ENCODE measurements at regions not wholly inside any gene's neighbourhood (a gene's known extent, or its start where the extent isn't known, plus 50 kb on each side); places are given as distances from the start of the nearest gene placed in this dataset.
"Not testable (repeated sequence)": the region's sequence is repeated elsewhere in the genome, so short reads cannot be mapped to it uniquely, and the experiment has no call there.

- Histone ChIP-seq H3K36me3 (replicated peaks in 1 of 2; ENCODE audit: insufficient read depth in 1 of 2, low read depth in 2 of 2) (no peaks in the 10 kb centered on the region), H3K27ac (no peak overlapping the region), H3K27me3 (no peaks in the 10 kb centered on the region), H3K4me1 (no peaks in the 10 kb centered on the region), H3K4me3 (no peak overlapping the region), H3K9me3 (peaks cover 0 to 12% (median 0%) of the 10 kb centered on the region in 3 donors)
- ATAC-seq (no peak), DNase-seq (no peak)
- intact Hi-C loops (cut with DNase I): no loop called here
- TF ChIP-seq, protein P1, sequence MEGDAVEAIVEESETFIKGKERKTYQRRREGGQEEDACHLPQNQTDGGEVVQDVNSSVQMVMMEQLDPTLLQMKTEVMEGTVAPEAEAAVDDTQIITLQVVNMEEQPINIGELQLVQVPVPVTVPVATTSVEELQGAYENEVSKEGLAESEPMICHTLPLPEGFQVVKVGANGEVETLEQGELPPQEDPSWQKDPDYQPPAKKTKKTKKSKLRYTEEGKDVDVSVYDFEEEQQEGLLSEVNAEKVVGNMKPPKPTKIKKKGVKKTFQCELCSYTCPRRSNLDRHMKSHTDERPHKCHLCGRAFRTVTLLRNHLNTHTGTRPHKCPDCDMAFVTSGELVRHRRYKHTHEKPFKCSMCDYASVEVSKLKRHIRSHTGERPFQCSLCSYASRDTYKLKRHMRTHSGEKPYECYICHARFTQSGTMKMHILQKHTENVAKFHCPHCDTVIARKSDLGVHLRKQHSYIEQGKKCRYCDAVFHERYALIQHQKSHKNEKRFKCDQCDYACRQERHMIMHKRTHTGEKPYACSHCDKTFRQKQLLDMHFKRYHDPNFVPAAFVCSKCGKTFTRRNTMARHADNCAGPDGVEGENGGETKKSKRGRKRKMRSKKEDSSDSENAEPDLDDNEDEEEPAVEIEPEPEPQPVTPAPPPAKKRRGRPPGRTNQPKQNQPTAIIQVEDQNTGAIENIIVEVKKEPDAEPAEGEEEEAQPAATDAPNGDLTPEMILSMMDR (IDR thresholded peaks at IDR 0.05): no peak
- no peak for TF ChIP-seq POLR2A (IDR thresholded peaks at IDR 0.05)
These were observed 169.6 kb upstream of the NDUFV2 start for GRCh38 chr18:8932866-8933265.

- Histone ChIP-seq H3K36me3 (replicated peaks in 1 of 2; ENCODE audit: insufficient read depth in 1 of 2, low read depth in 2 of 2) (no peaks in the 10 kb centered on the region), H3K4me1 (no peaks in the 10 kb centered on the region), H3K9me3 (peaks cover 0 to 11% (median 0%) of the 10 kb centered on the region in 3 donors), H3K27ac (no peak overlapping the region), H3K4me3 (no peak overlapping the region), H3K27me3 (no peaks in the 10 kb centered on the region)
- 50 to 55% methylated on average over 1 of the region's 1 CpG for WGBS, 2 donors
- TF ChIP-seq, protein P1 (IDR thresholded peaks at IDR 0.05): no peak
- TF ChIP-seq POLR2A (IDR thresholded peaks at IDR 0.05): no peak
- ATAC-seq (no peak), DNase-seq (no peak)
- intact Hi-C loops (cut with DNase I): no loop called here
These were observed 168.7 kb upstream of the NDUFV2 start for GRCh38 chr18:8933714-8934284.

DNA sequence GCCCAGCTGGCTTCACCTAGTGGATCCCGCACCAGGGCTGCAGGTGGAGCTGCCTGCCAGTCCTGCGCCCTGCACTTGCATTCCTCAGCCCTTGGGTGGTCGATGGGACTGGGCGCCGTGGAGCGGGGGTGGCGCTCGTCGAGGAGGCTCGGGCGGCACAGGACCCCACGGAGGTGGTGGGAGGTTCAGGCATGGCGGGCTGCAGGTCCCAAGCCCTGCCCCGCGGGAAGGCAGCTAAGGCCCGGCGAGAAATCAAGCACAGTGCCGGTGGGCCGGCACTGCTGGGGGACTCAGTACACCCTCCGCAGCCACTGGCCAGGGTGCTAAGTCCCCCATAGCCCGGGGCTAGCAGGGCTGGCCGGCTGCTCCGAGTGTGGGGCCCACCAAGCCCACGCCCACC is 167.2 kb upstream of the NDUFV2 start:
- ATAC-seq; DNase-seq; H3K27ac ChIP-seq; H3K27me3 ChIP-seq; H3K9me3 ChIP-seq; H3K4me1 ChIP-seq; intact Hi-C loops (cut with DNase I); H3K4me3 ChIP-seq; H3K36me3 ChIP-seq (replicated peaks in 1 of 2; ENCODE audit: insufficient read depth in 1 of 2, low read depth in 2 of 2): not testable (repeated sequence)
- WGBS, 2 donors: 92 to 93% methylated on average over 6 to 12 of the region's 24 CpGs

GRCh38 chr18:8936619-8937018 is 165.9 kb upstream of the NDUFV2 start:
- Histone ChIP-seq H3K9me3 (no peaks in the 10 kb centered on the region), H3K27me3 (no peaks in the 10 kb centered on the region), H3K4me1 (no peaks in the 10 kb centered on the region), H3K36me3 (replicated peaks in 1 of 2; ENCODE audit: insufficient read depth in 1 of 2, low read depth in 2 of 2) (no peaks in the 10 kb centered on the region), H3K4me3 (no peak overlapping the region), H3K27ac (no peak overlapping the region)
- WGBS, 2 donors: 43 to 63% methylated on average over 3 of the region's 3 CpGs
- TF ChIP-seq POLR2A (IDR thresholded peaks at IDR 0.05): no peak
- TF ChIP-seq, protein P1 (IDR thresholded peaks at IDR 0.05): no peak
- intact Hi-C loops (cut with DNase I): no loop called here
- ATAC-seq (no peak), DNase-seq (no peak)

GRCh38 chr18:8937160-8938094 is 165.1 kb upstream of the NDUFV2 start:
- no peaks in the 10 kb centered on the region for H3K27me3 ChIP-seq
- intact Hi-C loops (cut with DNase I): no loop called here
- WGBS, 2 donors: 86 to 89% methylated on average over 9 of the region's 9 CpGs
- no peak overlapping the region for H3K27ac ChIP-seq
- no peaks in the 10 kb centered on the region for H3K4me1 ChIP-seq
- no peaks in the 10 kb centered on the region for H3K36me3 ChIP-seq (replicated peaks in 1 of 2; ENCODE audit: insufficient read depth in 1 of 2, low read depth in 2 of 2)
- DNase-seq (no peak), ATAC-seq (no peak)
- H3K4me3 ChIP-seq: no peak overlapping the region
- TF ChIP-seq POLR2A (IDR thresholded peaks at IDR 0.05): no peak
- TF ChIP-seq, protein P1 (IDR thresholded peaks at IDR 0.05): no peak
- H3K9me3 ChIP-seq: no peaks in the 10 kb centered on the region
